Breast epithelium (tissue), 4 donors: ENCODE measurements at regions not wholly inside any gene's neighbourhood (a gene's known extent, or its start where the extent isn't known, plus 50 kb on each side); places are given as distances from the start of the nearest gene placed in this dataset.

Source experiments
- DNase-seq, 2 donors: peaks; one replicate each; pipeline ENCODE4 v3.0.0-alpha.2; 2019; ENCODE audit warnings: low spot score in 2 of 2
- H3K27ac ChIP-seq, 2 donors: fragments of 200-600 bp; sonication (generic) in 1 of 2; one replicate each; pipeline ENCODE4 v1.5.1; 2016 to 2019; ENCODE audit warnings: mild to moderate bottlenecking in 1 of 2
- H3K27me3 ChIP-seq, 2 donors: fragments of 200-600 bp; sonication (generic) in 1 of 2; one replicate each; pipeline versions ENCODE4 v1.5.1 to v1.6.0; 2017 to 2019; ENCODE audit warnings: control low read depth in 1 of 2, mild to moderate bottlenecking in 1 of 2
- H3K36me3 ChIP-seq: fragments of 200-600 bp; one replicate; pipeline ENCODE4 v1.5.1; 2019
- H3K4me1 ChIP-seq, 2 donors: fragments of 200-600 bp; sonication (generic); one replicate each; pipeline ENCODE4 v1.5.1; 2016 to 2019; ENCODE audit warnings: control low read depth in 1 of 2
- H3K4me3 ChIP-seq, 3 donors: fragments of 200-600 bp; sonication (generic); 1 replicate in 2 of 3; 2 replicates in 1 of 3; pipeline ENCODE4 v1.5.1; 2016 to 2019; ENCODE audit warnings: mild to moderate bottlenecking in 3 of 3, moderate library complexity in 2 of 3
- H3K9me3 ChIP-seq, 2 donors: fragments of 200-600 bp; sonication (generic) in 1 of 2; one replicate each; pipeline ENCODE4 v1.5.1; 2016 to 2019; ENCODE audit warnings: control low read depth in 1 of 2
- POLR2A ChIP-seq: fragments of 450-650 bp; IDR thresholded peaks from one replicate; pipeline ENCODE4 v1.6.1; 2016; ENCODE audit warnings: antibody characterized with exemption, mild to moderate bottlenecking, moderate library complexity
- POLR2AphosphoS5 ChIP-seq, 3 donors: sonication (generic); formaldehyde crosslinking; IDR thresholded peaks; one replicate each; pipeline ENCODE4 v1.6.1; 2017; ENCODE audit warnings: antibody characterized with exemption in 3 of 3
- intact Hi-C: fragments of 100-400 bp; cut with DNase I; formaldehyde crosslinking; loops from one replicate; pipeline ENCODE4 v1.15.1; 2023; ENCODE audit warnings: low total_unique reads
- TF ChIP-seq, protein P1 (sequence below), 3 donors: fragments of 450-650 bp; IDR thresholded peaks; one replicate each; pipeline ENCODE4 v1.5.1; 2016 to 2017; ENCODE audit warnings: antibody characterized with exemption in 3 of 3, mild to moderate bottlenecking in 3 of 3, moderate library complexity in 3 of 3

- H3K27ac ChIP-seq: no peak overlapping the region
- H3K4me3 ChIP-seq: no peak overlapping the region
- no peaks in the 10 kb centered on the region for H3K36me3 ChIP-seq
- no peaks in the 10 kb centered on the region for H3K9me3 ChIP-seq
- H3K4me1 ChIP-seq: no peaks in the 10 kb centered on the region
- H3K27me3 ChIP-seq: no peaks in the 10 kb centered on the region
- intact Hi-C loops: no loop called here
- TF ChIP-seq POLR2A: no peak
- TF ChIP-seq, protein P1, sequence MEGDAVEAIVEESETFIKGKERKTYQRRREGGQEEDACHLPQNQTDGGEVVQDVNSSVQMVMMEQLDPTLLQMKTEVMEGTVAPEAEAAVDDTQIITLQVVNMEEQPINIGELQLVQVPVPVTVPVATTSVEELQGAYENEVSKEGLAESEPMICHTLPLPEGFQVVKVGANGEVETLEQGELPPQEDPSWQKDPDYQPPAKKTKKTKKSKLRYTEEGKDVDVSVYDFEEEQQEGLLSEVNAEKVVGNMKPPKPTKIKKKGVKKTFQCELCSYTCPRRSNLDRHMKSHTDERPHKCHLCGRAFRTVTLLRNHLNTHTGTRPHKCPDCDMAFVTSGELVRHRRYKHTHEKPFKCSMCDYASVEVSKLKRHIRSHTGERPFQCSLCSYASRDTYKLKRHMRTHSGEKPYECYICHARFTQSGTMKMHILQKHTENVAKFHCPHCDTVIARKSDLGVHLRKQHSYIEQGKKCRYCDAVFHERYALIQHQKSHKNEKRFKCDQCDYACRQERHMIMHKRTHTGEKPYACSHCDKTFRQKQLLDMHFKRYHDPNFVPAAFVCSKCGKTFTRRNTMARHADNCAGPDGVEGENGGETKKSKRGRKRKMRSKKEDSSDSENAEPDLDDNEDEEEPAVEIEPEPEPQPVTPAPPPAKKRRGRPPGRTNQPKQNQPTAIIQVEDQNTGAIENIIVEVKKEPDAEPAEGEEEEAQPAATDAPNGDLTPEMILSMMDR (IDR thresholded peaks at IDR 0.05): no peak
- DNase-seq: no peak
Observed at GRCh38 chr5:158393457-158393856, 534.5 kb upstream of the CLINT1 start.

DNA sequence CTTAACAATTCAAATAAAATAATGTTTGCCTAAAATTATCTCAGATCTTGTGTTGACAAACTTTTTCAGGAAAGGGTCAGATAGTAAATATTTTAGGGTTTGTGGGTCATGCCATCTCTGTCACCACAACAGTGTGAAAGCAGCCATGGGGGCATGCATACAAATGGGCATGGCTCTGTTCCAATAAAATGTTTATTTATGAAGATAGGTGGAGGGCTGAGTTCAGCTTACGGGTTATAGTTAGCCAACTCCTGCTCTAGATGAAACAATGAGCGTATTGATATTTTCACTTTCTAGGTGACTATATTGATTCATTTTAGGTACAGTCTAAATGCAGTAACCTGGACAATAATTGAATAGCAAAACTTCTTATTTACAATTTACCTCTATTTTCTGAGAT is 533.8 kb upstream of the CLINT1 start:
- H3K27ac ChIP-seq: no peak overlapping the region
- no peak for DNase-seq
- H3K4me1 ChIP-seq: no peaks in the 10 kb centered on the region
- TF ChIP-seq POLR2AphosphoS5 (IDR thresholded peaks at IDR 0.05) (no peak), POLR2A (no peak)
- TF ChIP-seq, protein P1 (IDR thresholded peaks at IDR 0.05): no peak
- H3K36me3 ChIP-seq: no peaks in the 10 kb centered on the region
- H3K9me3 ChIP-seq: no peaks in the 10 kb centered on the region
- no peak overlapping the region for H3K4me3 ChIP-seq
- intact Hi-C loops: no loop called here
- no peaks in the 10 kb centered on the region for H3K27me3 ChIP-seq

DNA sequence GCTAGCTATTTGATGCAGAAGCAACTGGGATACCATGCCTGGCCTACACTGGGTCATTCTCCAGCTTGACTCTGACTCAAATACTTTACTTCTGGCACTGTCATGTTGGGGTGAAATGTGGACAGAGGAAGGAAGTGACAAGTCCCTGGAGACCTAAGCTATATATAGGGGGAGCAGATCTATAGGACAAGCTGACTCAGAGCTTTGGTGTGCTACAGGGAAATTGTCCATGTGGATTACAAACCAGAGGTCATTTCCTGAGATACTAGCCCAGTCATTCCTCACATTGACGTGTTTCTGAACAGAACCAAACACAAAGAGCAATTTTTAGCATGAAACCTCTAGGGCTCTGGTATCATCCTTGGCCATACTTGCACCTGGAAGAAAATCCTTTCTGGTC is 531.6 kb upstream of the CLINT1 start:
- no peaks in the 10 kb centered on the region for H3K36me3 ChIP-seq
- no peak overlapping the region for H3K4me3 ChIP-seq
- TF ChIP-seq POLR2A (no peak), POLR2AphosphoS5 (IDR thresholded peaks at IDR 0.05) (no peak)
- TF ChIP-seq, protein P1 (IDR thresholded peaks at IDR 0.05): no peak
- H3K27me3 ChIP-seq: no peaks in the 10 kb centered on the region
- H3K4me1 ChIP-seq: no peaks in the 10 kb centered on the region
- intact Hi-C loops: no loop called here
- H3K27ac ChIP-seq: no peak overlapping the region
- no peaks in the 10 kb centered on the region for H3K9me3 ChIP-seq
- DNase-seq: no peak

DNA sequence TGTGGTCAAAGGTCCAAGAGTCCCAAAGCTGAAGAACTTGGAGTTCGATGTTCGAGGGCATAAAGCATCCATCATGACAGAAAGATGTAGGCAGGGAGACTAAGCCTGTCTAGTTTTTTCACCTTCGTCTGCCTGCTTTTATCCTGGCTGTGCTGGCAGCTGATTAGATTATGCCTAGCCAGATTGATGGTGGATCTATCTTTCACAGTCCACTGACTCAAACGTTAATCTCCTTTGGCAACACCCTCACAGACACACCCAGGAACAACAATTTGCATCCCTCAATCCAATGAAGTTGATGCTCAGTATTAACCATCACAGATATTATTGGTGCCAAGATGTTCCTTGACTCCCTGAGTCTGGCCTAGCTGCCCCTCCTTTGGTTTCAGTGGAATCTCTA is 530.8 kb upstream of the CLINT1 start:
- Histone ChIP-seq H3K27me3 (no peaks in the 10 kb centered on the region), H3K27ac (no peak overlapping the region), H3K36me3 (no peaks in the 10 kb centered on the region), H3K9me3 (no peaks in the 10 kb centered on the region), H3K4me3 (no peak overlapping the region), H3K4me1 (no peaks in the 10 kb centered on the region)
- TF ChIP-seq POLR2A: no peak
- TF ChIP-seq, protein P1 (IDR thresholded peaks at IDR 0.05): no peak
- no peak for TF ChIP-seq POLR2AphosphoS5 (IDR thresholded peaks at IDR 0.05)
- no peak for DNase-seq
- intact Hi-C loops: no loop called here

GRCh38 chr5:158388021-158388420 is 529.1 kb upstream of the CLINT1 start:
- TF ChIP-seq POLR2AphosphoS5 (IDR thresholded peaks at IDR 0.05): no peak
- TF ChIP-seq, protein P1 (IDR thresholded peaks at IDR 0.05): no peak
- TF ChIP-seq POLR2A: no peak
- no peaks in the 10 kb centered on the region for H3K4me1 ChIP-seq
- H3K27me3 ChIP-seq: no peaks in the 10 kb centered on the region
- no peaks in the 10 kb centered on the region for H3K36me3 ChIP-seq
- H3K27ac ChIP-seq: no peak overlapping the region
- intact Hi-C loops: no loop called here
- no peaks in the 10 kb centered on the region for H3K9me3 ChIP-seq
- no peak overlapping the region for H3K4me3 ChIP-seq
- no peak for DNase-seq
